NB4 (cell line): ENCODE measurements at regions not wholly inside any gene's neighbourhood (a gene's known extent, or its start where the extent isn't known, plus 50 kb on each side); places are given as distances from the start of the nearest gene placed in this dataset.

ENCODE experiments used
- MYC ChIP-seq: IDR thresholded peaks from 2 replicates; pipeline ENCODE4 v1.6.1; 2011; ENCODE audit warnings: low read depth, low read length
- POLR2A ChIP-seq: IDR thresholded peaks from 2 replicates; pipeline ENCODE4 v1.6.1; 2011; ENCODE audit warnings: mild to moderate bottlenecking; ENCODE audit not compliant: insufficient read length; ENCODE audit errors: extremely low read depth
- TF ChIP-seq, protein P1 (sequence below): IDR thresholded peaks from one replicate; pipeline ENCODE4 v1.5.1; 2012; ENCODE audit warnings: low read depth, low read length
- TF ChIP-seq, protein P2 (sequence below): IDR thresholded peaks from 2 replicates; pipeline ENCODE4 v1.6.1; 2011; ENCODE audit warnings: low read depth, low read length

GRCh38 chr4:14124816-14125215 lies 497.3 kb upstream of the BOD1L1 start:
- TF ChIP-seq, protein P1, sequence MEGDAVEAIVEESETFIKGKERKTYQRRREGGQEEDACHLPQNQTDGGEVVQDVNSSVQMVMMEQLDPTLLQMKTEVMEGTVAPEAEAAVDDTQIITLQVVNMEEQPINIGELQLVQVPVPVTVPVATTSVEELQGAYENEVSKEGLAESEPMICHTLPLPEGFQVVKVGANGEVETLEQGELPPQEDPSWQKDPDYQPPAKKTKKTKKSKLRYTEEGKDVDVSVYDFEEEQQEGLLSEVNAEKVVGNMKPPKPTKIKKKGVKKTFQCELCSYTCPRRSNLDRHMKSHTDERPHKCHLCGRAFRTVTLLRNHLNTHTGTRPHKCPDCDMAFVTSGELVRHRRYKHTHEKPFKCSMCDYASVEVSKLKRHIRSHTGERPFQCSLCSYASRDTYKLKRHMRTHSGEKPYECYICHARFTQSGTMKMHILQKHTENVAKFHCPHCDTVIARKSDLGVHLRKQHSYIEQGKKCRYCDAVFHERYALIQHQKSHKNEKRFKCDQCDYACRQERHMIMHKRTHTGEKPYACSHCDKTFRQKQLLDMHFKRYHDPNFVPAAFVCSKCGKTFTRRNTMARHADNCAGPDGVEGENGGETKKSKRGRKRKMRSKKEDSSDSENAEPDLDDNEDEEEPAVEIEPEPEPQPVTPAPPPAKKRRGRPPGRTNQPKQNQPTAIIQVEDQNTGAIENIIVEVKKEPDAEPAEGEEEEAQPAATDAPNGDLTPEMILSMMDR: no peak
- TF ChIP-seq POLR2A (no peak), MYC (no peak)
- TF ChIP-seq, protein P2, sequence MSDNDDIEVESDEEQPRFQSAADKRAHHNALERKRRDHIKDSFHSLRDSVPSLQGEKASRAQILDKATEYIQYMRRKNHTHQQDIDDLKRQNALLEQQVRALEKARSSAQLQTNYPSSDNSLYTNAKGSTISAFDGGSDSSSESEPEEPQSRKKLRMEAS: no peak
